ENCODE measurements at regions not wholly inside any gene's neighbourhood (a gene's known extent, or its start where the extent isn't known, plus 50 kb on each side); places are given as distances from the start of the nearest gene placed in this dataset.

DNA sequence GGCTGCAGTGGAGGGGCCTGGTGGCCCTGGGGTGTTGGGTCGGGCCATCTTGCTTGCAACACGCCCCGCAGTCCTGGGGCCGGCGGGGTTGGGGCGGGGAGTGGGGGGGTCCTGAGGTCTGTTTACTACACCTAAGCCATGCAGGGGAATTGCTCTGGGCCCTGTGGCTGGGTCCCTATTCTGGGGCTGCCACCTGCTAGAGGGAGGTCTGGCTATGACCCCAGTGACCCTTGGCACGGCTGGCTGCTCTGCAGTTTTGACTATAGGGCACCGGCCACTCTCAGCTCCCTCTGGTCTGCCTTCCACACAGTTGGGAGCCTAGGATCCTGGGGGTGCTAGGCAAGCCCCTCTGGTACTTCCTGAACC is 170.6 kb upstream of the GLI2 start:
- TF ChIP-seq, protein P1, sequence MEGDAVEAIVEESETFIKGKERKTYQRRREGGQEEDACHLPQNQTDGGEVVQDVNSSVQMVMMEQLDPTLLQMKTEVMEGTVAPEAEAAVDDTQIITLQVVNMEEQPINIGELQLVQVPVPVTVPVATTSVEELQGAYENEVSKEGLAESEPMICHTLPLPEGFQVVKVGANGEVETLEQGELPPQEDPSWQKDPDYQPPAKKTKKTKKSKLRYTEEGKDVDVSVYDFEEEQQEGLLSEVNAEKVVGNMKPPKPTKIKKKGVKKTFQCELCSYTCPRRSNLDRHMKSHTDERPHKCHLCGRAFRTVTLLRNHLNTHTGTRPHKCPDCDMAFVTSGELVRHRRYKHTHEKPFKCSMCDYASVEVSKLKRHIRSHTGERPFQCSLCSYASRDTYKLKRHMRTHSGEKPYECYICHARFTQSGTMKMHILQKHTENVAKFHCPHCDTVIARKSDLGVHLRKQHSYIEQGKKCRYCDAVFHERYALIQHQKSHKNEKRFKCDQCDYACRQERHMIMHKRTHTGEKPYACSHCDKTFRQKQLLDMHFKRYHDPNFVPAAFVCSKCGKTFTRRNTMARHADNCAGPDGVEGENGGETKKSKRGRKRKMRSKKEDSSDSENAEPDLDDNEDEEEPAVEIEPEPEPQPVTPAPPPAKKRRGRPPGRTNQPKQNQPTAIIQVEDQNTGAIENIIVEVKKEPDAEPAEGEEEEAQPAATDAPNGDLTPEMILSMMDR (IDR thresholded peaks at IDR 0.05), result no peak
- no peak for TF ChIP-seq POLR2A (IDR thresholded peaks at IDR 0.05)
- TF ChIP-seq POLR2AphosphoS5 (IDR thresholded peaks at IDR 0.05), result no peak
